B cell (primary cell): ENCODE measurements at regions not wholly inside any gene's neighbourhood (a gene's known extent, or its start where the extent isn't known, plus 50 kb on each side); places are given as distances from the start of the nearest gene placed in this dataset.
"Not testable (repeated sequence)": the region's sequence is repeated elsewhere in the genome, so short reads cannot be mapped to it uniquely, and the experiment has no call there.

Source experiments
- EZH2 ChIP-seq: IDR thresholded peaks from 2 replicates; pipeline ENCODE4 v1.6.1; 2012; ENCODE audit warnings: borderline replicate concordance, low read depth, mild to moderate bottlenecking, moderate library complexity, low read length; ENCODE audit not compliant: insufficient read depth, poor library complexity, severe bottlenecking
- TF ChIP-seq, protein P1 (sequence below): fragments of 200-600 bp; IDR thresholded peaks from one replicate; pipeline ENCODE4 v1.8.0; 2022; ENCODE audit warnings: antibody characterized with exemption, mild to moderate bottlenecking

- TF ChIP-seq, protein P1, sequence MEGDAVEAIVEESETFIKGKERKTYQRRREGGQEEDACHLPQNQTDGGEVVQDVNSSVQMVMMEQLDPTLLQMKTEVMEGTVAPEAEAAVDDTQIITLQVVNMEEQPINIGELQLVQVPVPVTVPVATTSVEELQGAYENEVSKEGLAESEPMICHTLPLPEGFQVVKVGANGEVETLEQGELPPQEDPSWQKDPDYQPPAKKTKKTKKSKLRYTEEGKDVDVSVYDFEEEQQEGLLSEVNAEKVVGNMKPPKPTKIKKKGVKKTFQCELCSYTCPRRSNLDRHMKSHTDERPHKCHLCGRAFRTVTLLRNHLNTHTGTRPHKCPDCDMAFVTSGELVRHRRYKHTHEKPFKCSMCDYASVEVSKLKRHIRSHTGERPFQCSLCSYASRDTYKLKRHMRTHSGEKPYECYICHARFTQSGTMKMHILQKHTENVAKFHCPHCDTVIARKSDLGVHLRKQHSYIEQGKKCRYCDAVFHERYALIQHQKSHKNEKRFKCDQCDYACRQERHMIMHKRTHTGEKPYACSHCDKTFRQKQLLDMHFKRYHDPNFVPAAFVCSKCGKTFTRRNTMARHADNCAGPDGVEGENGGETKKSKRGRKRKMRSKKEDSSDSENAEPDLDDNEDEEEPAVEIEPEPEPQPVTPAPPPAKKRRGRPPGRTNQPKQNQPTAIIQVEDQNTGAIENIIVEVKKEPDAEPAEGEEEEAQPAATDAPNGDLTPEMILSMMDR = not testable (repeated sequence)
- not testable (repeated sequence) for TF ChIP-seq EZH2
Measured at GRCh38 chr15:88965097-88965496, 51.9 kb upstream of the MFGE8 start.
